Muscle of leg (tissue), 3 donors: ENCODE measurements at regions not wholly inside any gene's neighbourhood (a gene's known extent, or its start where the extent isn't known, plus 50 kb on each side); places are given as distances from the start of the nearest gene placed in this dataset.

ENCODE experiments used
- DNase-seq: peaks from one replicate; pipeline ENCODE4 v3.0.0; 2013
- H3K27ac ChIP-seq: one replicate; pipeline ENCODE4 v1.5.1; 2013; ENCODE audit warnings: mild to moderate bottlenecking, low read length, control low read depth
- H3K27me3 ChIP-seq: one replicate; pipeline ENCODE4 v1.6.1; 2013; ENCODE audit warnings: low read length; ENCODE audit not compliant: control insufficient read depth, insufficient read depth
- H3K36me3 ChIP-seq: one replicate; pipeline ENCODE4 v1.6.1; 2013; ENCODE audit warnings: low read length; ENCODE audit not compliant: control insufficient read depth, insufficient read depth
- H3K4me1 ChIP-seq: one replicate; pipeline ENCODE4 v1.6.1; 2013; ENCODE audit warnings: low read length; ENCODE audit not compliant: control insufficient read depth, insufficient read depth
- H3K4me3 ChIP-seq: one replicate; pipeline ENCODE4 v1.5.1; 2013; ENCODE audit warnings: low read length, control low read depth
- H3K9me3 ChIP-seq: replicated peaks from 2 replicates; pipeline ENCODE4 v1.6.1; 2013; ENCODE audit warnings: low read depth, low read length; ENCODE audit not compliant: control insufficient read depth
- WGBS: methylation state at CpG from one replicate; pipeline ENCODE4 v1.1.5; 2013; ENCODE audit warnings: missing lambda C conversion rate; ENCODE audit not compliant: insufficient coverage; 5-methylcytosine and 5-hydroxymethylcytosine counted together

- Histone ChIP-seq H3K27me3 (no peaks in the 10 kb centered on the region), H3K36me3 (no peaks in the 10 kb centered on the region), H3K4me3 (no peak overlapping the region), H3K27ac (no peak overlapping the region), H3K4me1 (no peaks in the 10 kb centered on the region), H3K9me3 (no peaks in the 10 kb centered on the region)
- 97% methylated on average over 3 of the region's 4 CpGs for WGBS
- DNase-seq: no peak
Measured at GRCh38 chr4:13950491-13950890, 323.0 kb upstream of the BOD1L1 start.

- H3K4me3 ChIP-seq: no peak overlapping the region
- WGBS: 89% methylated on average over 4 of the region's 6 CpGs
- H3K4me1 ChIP-seq: no peaks in the 10 kb centered on the region
- no peak overlapping the region for H3K27ac ChIP-seq
- DNase-seq: no peak
- H3K27me3 ChIP-seq: no peaks in the 10 kb centered on the region
- no peaks in the 10 kb centered on the region for H3K36me3 ChIP-seq
- H3K9me3 ChIP-seq: no peaks in the 10 kb centered on the region
Measured at GRCh38 chr4:13953083-13953482, 325.6 kb upstream of the BOD1L1 start.

- 93% methylated on average over 3 of the region's 7 CpGs for WGBS
- Histone ChIP-seq H3K4me3 (no peak overlapping the region), H3K4me1 (no peaks in the 10 kb centered on the region), H3K36me3 (no peaks in the 10 kb centered on the region), H3K9me3 (no peaks in the 10 kb centered on the region), H3K27ac (no peak overlapping the region), H3K27me3 (no peaks in the 10 kb centered on the region)
- DNase-seq: no peak
Measured at GRCh38 chr4:13955551-13955950, 328.0 kb upstream of the BOD1L1 start.

- no peaks in the 10 kb centered on the region for H3K36me3 ChIP-seq
- WGBS: 75% methylated on average over 2 of the region's 2 CpGs
Measured at GRCh38 chr4:13956947-13957346, 329.4 kb upstream of the BOD1L1 start.

GRCh38 chr4:13957871-13958270, 330.3 kb upstream of the BOD1L1 start:
- Histone ChIP-seq H3K36me3 (no peaks in the 10 kb centered on the region), H3K4me1 (no peaks in the 10 kb centered on the region), H3K4me3 (no peak overlapping the region), H3K9me3 (no peaks in the 10 kb centered on the region), H3K27me3 (no peaks in the 10 kb centered on the region), H3K27ac (no peak overlapping the region)
- DNase-seq: no peak
- no CpG with 5 or more reads among the region's 5 CpGs for WGBS

More at GRCh38 chr4:13956947-13957346, 329.4 kb upstream of the BOD1L1 start:
- H3K4me3 ChIP-seq: no peak overlapping the region
- no peak overlapping the region for H3K27ac ChIP-seq
- DNase-seq: no peak
- H3K9me3 ChIP-seq: no peaks in the 10 kb centered on the region
- no peaks in the 10 kb centered on the region for H3K4me1 ChIP-seq
- H3K27me3 ChIP-seq: no peaks in the 10 kb centered on the region

GRCh38 chr4:13963601-13964000, 336.1 kb upstream of the BOD1L1 start:
- Histone ChIP-seq H3K27ac (no peak overlapping the region), H3K9me3 (no peaks in the 10 kb centered on the region), H3K4me3 (no peak overlapping the region), H3K27me3 (no peaks in the 10 kb centered on the region), H3K4me1 (no peaks in the 10 kb centered on the region), H3K36me3 (no peaks in the 10 kb centered on the region)
- 20% methylated on average over 1 of the region's 2 CpGs for WGBS
- peak; percentile 71 for DNase-seq

GRCh38 chr4:13966231-13967195, 339.0 kb upstream of the BOD1L1 start:
- DNase-seq: no peak
- H3K36me3 ChIP-seq: no peaks in the 10 kb centered on the region
- H3K27me3 ChIP-seq: no peaks in the 10 kb centered on the region
- H3K4me3 ChIP-seq: no peak overlapping the region
- 43% methylated on average over 3 of the region's 8 CpGs for WGBS
- no peaks in the 10 kb centered on the region for H3K4me1 ChIP-seq
- no peaks in the 10 kb centered on the region for H3K9me3 ChIP-seq
- H3K27ac ChIP-seq: no peak overlapping the region

- no peak overlapping the region for H3K27ac ChIP-seq
- H3K4me3 ChIP-seq: no peak overlapping the region
- DNase-seq: no peak
- H3K9me3 ChIP-seq: peaks cover 2% of the 10 kb centered on the region
- no peaks in the 10 kb centered on the region for H3K36me3 ChIP-seq
- WGBS: no CpG with 5 or more reads among the region's 2 CpGs
- no peaks in the 10 kb centered on the region for H3K4me1 ChIP-seq
- no peaks in the 10 kb centered on the region for H3K27me3 ChIP-seq
Measured at GRCh38 chr4:13968723-13969122, 341.2 kb upstream of the BOD1L1 start.

GRCh38 chr4:13970349-13970748, 342.8 kb upstream of the BOD1L1 start:
- Histone ChIP-seq H3K36me3 (no peaks in the 10 kb centered on the region), H3K27me3 (no peaks in the 10 kb centered on the region), H3K9me3 (peaks cover 2% of the 10 kb centered on the region), H3K4me3 (no peak overlapping the region), H3K4me1 (no peaks in the 10 kb centered on the region), H3K27ac (no peak overlapping the region)
- DNase-seq: no peak
- no CpG with 5 or more reads among the region's 2 CpGs for WGBS

- Histone ChIP-seq H3K4me1 (no peaks in the 10 kb centered on the region), H3K9me3 (peaks cover 6% of the 10 kb centered on the region), H3K27ac (no peak overlapping the region), H3K27me3 (no peaks in the 10 kb centered on the region), H3K4me3 (no peak overlapping the region), H3K36me3 (no peaks in the 10 kb centered on the region)
- 100% methylated on average over 1 of the region's 5 CpGs for WGBS
- no peak for DNase-seq
Measured at GRCh38 chr4:13977746-13978145, 350.2 kb upstream of the BOD1L1 start.
